ENCODE measurements at regions not wholly inside any gene's neighbourhood (a gene's known extent, or its start where the extent isn't known, plus 50 kb on each side); places are given as distances from the start of the nearest gene placed in this dataset.

GRCh38 chrX:42616981-42617380 is 161.0 kb downstream of the PPP1R2C start:
- TF ChIP-seq BHLHE40 (IDR thresholded peaks at IDR 0.05; ENCODE audit: low read length) (no peak), ZNF274 (IDR thresholded peaks at IDR 0.05; ENCODE audit: borderline replicate concordance, low read depth, low read length) (no peak), RFX5 (IDR thresholded peaks at IDR 0.05; ENCODE audit: low read depth, low read length) (no peak)
